SK-N-SH (cell line): ENCODE measurements at regions not wholly inside any gene's neighbourhood (a gene's known extent, or its start where the extent isn't known, plus 50 kb on each side); places are given as distances from the start of the nearest gene placed in this dataset.

Experiments
- EP300 ChIP-seq, 2 experiments: IDR thresholded peaks; 2 replicates each; pipeline versions ENCODE4 v1.4.0 to v1.6.1; 2012; ENCODE audit warnings: borderline replicate concordance in 1 of 2, low read depth in 1 of 2, low read length in 1 of 2
- TCF12 ChIP-seq: IDR thresholded peaks from 2 replicates; pipeline ENCODE4 v1.4.0; 2012

GRCh38 chr3:178440043-178440442 is 96.2 kb upstream of the KCNMB2 start:
- TF ChIP-seq EP300 (IDR thresholded peaks at IDR 0.05; ENCODE audit: borderline replicate concordance in 1 of 2, low read depth in 1 of 2, low read length in 1 of 2), result no peak
- TF ChIP-seq TCF12, result no peak
